SK-N-SH (cell line): ENCODE measurements at regions not wholly inside any gene's neighbourhood (a gene's known extent, or its start where the extent isn't known, plus 50 kb on each side); places are given as distances from the start of the nearest gene placed in this dataset.

Source experiments
- CTCF ChIA-PET: fragments of 300-600, 350-600 bp; formaldehyde crosslinking; extraction: SDS; loops from one replicate; lab custom pipeline; 2021; lab: Yijun Ruan, JAX
- POLR2A ChIA-PET: fragments of 350-600 bp; sonication (Branson Sonifier 250); formaldehyde crosslinking; extraction: SDS; loops from one replicate; lab custom pipeline; 2020; ENCODE audit warnings: antibody characterized with exemption, inconsistent platforms; lab: Yijun Ruan, JAX
- DNase-seq: peaks from one replicate; pipeline ENCODE4 v3.0.0; 2012
- H2AFZ ChIP-seq: fragments of 200-600 bp; sonication (generic); 2 replicates; pipeline ENCODE4 v1.8.1; 2016; ENCODE audit warnings: antibody characterized with exemption, mild to moderate bottlenecking, low read depth
- H3F3A ChIP-seq: fragments of 200-600 bp; sonication (generic); replicated peaks from 2 replicates; pipeline ENCODE3; 2016; ENCODE audit warnings: antibody characterized with exemption, mild to moderate bottlenecking; ENCODE audit not compliant: insufficient read depth
- H3K27ac ChIP-seq, 2 experiments: fragments of 200-500 bp in 1 of 2; fragments of 200-600 bp in 1 of 2; sonication (Bioruptor generic) in 1 of 2; sonication (generic), shearing (Covaris generic) in 1 of 2; 2 replicates each; pipeline versions ENCODE4 v1.5.1 to v1.6.1; 2014 to 2016; ENCODE audit warnings: low read depth in 2 of 2, inconsistent platforms in 1 of 2, low read length in 1 of 2, mild to moderate bottlenecking in 1 of 2, mixed read lengths in 1 of 2
- H3K27me3 ChIP-seq: fragments of 200-600 bp; sonication (generic), shearing (Covaris generic); 2 replicates; pipeline ENCODE4 v1.6.1; 2016; ENCODE audit warnings: mixed run types; ENCODE audit not compliant: insufficient read depth
- H3K36me3 ChIP-seq, 2 experiments: fragments of 200-500 bp in 1 of 2; fragments of 200-600 bp in 1 of 2; sonication (Bioruptor generic) in 1 of 2; sonication (generic) in 1 of 2; replicated peaks in 1 of 2; 2 replicates each; pipeline versions ENCODE3 to v1.5.1; 2014 to 2016; ENCODE audit warnings: low read length in 1 of 2, mild to moderate bottlenecking in 1 of 2; ENCODE audit not compliant: insufficient read depth in 2 of 2, control insufficient read depth in 1 of 2
- H3K4me1 ChIP-seq, 2 experiments: fragments of 200-500 bp in 1 of 2; fragments of 200-600 bp in 1 of 2; sonication (Bioruptor generic) in 1 of 2; sonication (generic), shearing (Covaris generic) in 1 of 2; 2 replicates each; pipeline versions ENCODE4 v1.5.1 to v1.6.1; 2014 to 2016; ENCODE audit warnings: low read depth in 1 of 2, low read length in 1 of 2, mixed run types in 1 of 2; ENCODE audit not compliant: insufficient read depth in 2 of 2, control insufficient read depth in 1 of 2
- H3K4me2 ChIP-seq: fragments of 200-600 bp; sonication (generic), shearing (Covaris generic); 2 replicates; pipeline ENCODE4 v1.6.1; 2017; ENCODE audit warnings: mixed run types
- H3K4me3 ChIP-seq, 2 experiments: fragments of 200-500 bp in 1 of 2; fragments of 200-600 bp in 1 of 2; sonication (Bioruptor generic) in 1 of 2; sonication (generic), shearing (Covaris generic) in 1 of 2; 2 replicates each; pipeline versions ENCODE4 v1.5.1 to v1.8.1; 2014 to 2016; ENCODE audit warnings: low read depth in 2 of 2, inconsistent platforms in 1 of 2, low read length in 1 of 2, mild to moderate bottlenecking in 1 of 2, mixed read lengths in 1 of 2, moderate library complexity in 1 of 2
- H3K79me2 ChIP-seq: fragments of 200-600 bp; sonication (generic); 2 replicates; pipeline ENCODE4 v1.8.1; 2017; ENCODE audit warnings: mild to moderate bottlenecking; ENCODE audit not compliant: insufficient read depth
- H3K9ac ChIP-seq: fragments of 200-600 bp; sonication (generic); 2 replicates; pipeline ENCODE4 v1.6.1; 2017; ENCODE audit warnings: mixed run types
- H3K9me2 ChIP-seq: fragments of 200-600 bp; sonication (generic); 2 replicates; pipeline ENCODE4 v1.6.1; 2017; ENCODE audit warnings: mixed run types
- H3K9me3 ChIP-seq: fragments of 200-600 bp; sonication (generic); 2 replicates; pipeline ENCODE4 v1.6.1; 2017; ENCODE audit warnings: mixed run types, mild to moderate bottlenecking, moderate library complexity
- H4K20me1 ChIP-seq: fragments of 200-600 bp; sonication (generic); 2 replicates; pipeline ENCODE4 v1.6.1; 2017; ENCODE audit warnings: mild to moderate bottlenecking, mixed run types; ENCODE audit not compliant: insufficient read depth
- ELF1 ChIP-seq: IDR thresholded peaks from 2 replicates; pipeline ENCODE4 v1.4.0; 2012
- FOSL2 ChIP-seq: IDR thresholded peaks from 2 replicates; pipeline ENCODE4 v1.4.0; 2012; ENCODE audit warnings: low read depth, mild to moderate bottlenecking, moderate library complexity, borderline replicate concordance
- FOXJ3 ChIP-seq: sonication (generic); formaldehyde crosslinking; IDR thresholded peaks from 2 replicates; pipeline ENCODE4 v1.5.1; 2020; ENCODE audit warnings: mild to moderate bottlenecking, missing genetic modification reagents
- GABPA ChIP-seq: IDR thresholded peaks from 2 replicates; pipeline ENCODE4 v1.4.0; 2012; ENCODE audit warnings: low read depth, mild to moderate bottlenecking
- JUND ChIP-seq: IDR thresholded peaks from 2 replicates; pipeline ENCODE4 v1.4.0; 2012
- NRF1 ChIP-seq: IDR thresholded peaks from 2 replicates; pipeline ENCODE4 v1.6.1; 2012; ENCODE audit warnings: low read depth, mild to moderate bottlenecking, low read length
- POLR2AphosphoS5 ChIP-seq: IDR thresholded peaks from 2 replicates; pipeline ENCODE4 v1.6.1; 2012; ENCODE audit warnings: low read depth, low read length
- RCOR1 ChIP-seq: fragments of 150-350 bp; IDR thresholded peaks from 2 replicates; pipeline ENCODE4 v1.6.1; 2017; ENCODE audit warnings: antibody characterized with exemption, low read length
- RFX5 ChIP-seq: IDR thresholded peaks from 2 replicates; pipeline ENCODE4 v1.6.1; 2012; ENCODE audit warnings: mild to moderate bottlenecking, improper control_type of control experiment, low read length
- RXRA ChIP-seq: IDR thresholded peaks from 2 replicates; pipeline ENCODE4 v1.4.0; 2012; ENCODE audit warnings: low read depth, mild to moderate bottlenecking, borderline replicate concordance
- SIN3A ChIP-seq: IDR thresholded peaks from 2 replicates; pipeline ENCODE4 v1.6.1; 2012; ENCODE audit warnings: low read depth, mild to moderate bottlenecking, low read length, moderate library complexity, borderline replicate concordance
- TEAD4 ChIP-seq: IDR thresholded peaks from 2 replicates; pipeline ENCODE4 v1.4.0; 2012; ENCODE audit warnings: mild to moderate bottlenecking, borderline replicate concordance; ENCODE audit not compliant: insufficient read depth
- whole genome bisulfite sequencing: methylation state at CpG from one replicate; pipeline ENCODE4 v1.1.6; 2017; ENCODE audit warnings: low lambda C conversion rate; 5-methylcytosine and 5-hydroxymethylcytosine counted together
- TF ChIP-seq, protein P1 (sequence below): IDR thresholded peaks from 2 replicates; pipeline ENCODE4 v1.6.1; 2012; ENCODE audit warnings: mild to moderate bottlenecking, low read depth, low read length, moderate library complexity
- TF ChIP-seq, protein P2 (sequence below): IDR thresholded peaks from 2 replicates; pipeline ENCODE4 v1.4.0; 2012; ENCODE audit warnings: low read depth, borderline replicate concordance
- TF ChIP-seq, protein P3 (sequence below): IDR thresholded peaks from 2 replicates; pipeline ENCODE4; 2012
- TF ChIP-seq, protein P4 (sequence below): fragments of 150-350 bp; IDR thresholded peaks from 2 replicates; pipeline ENCODE4 v1.6.1; 2016; ENCODE audit warnings: mild to moderate bottlenecking, low read depth, low read length
- TF ChIP-seq, protein P5 (sequence below): IDR thresholded peaks from 2 replicates; pipeline ENCODE4 v1.4.0; 2012; ENCODE audit warnings: low read depth, borderline replicate concordance

DNA sequence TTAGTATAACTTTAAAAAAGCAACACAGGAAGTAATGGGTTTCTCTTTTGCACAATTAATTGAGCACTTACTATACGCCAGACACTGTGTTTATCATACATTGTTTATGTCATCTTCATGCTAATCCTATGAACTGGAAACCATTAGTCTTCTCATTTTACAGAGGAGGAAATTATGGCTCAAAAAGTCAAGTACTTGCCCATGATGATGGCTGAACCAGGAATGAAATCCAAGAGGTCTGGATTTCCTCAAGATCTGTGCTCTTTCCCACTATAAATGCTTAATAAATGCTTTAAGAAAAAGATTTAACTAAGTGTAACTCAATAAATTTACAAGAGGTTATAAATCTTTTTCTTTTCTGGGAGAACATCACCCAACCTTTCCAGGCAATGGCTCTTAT is 303.7 kb upstream of the RRP15 start:
- Histone ChIP-seq H3K9ac (no peak overlapping the region), H2AFZ (no peak overlapping the region), H3F3A (no peaks in the 10 kb centered on the region), H3K27ac (no peak overlapping the region; a peak in 1 of 4 replicates), H3K9me2 (no peaks in the 10 kb centered on the region), H3K79me2 (no peaks in the 10 kb centered on the region), H4K20me1 (no peaks in the 10 kb centered on the region), H3K4me1 (peaks cover 0 to 2% of the 10 kb centered on the region in 2 experiments; a peak in 2 of 4 replicates), H3K36me3 (no peaks in the 10 kb centered on the region), H3K9me3 (no peaks in the 10 kb centered on the region), H3K4me2 (no peak overlapping the region), H3K27me3 (no peaks in the 10 kb centered on the region), H3K4me3 (no peak overlapping the region)
- ChIA-PET POLR2A (no interaction called here), CTCF (no interaction called here)
- no peak for DNase-seq
- 25% methylated on average over 1 of the region's 1 CpG for WGBS
- TF ChIP-seq FOSL2 (no peak), RCOR1 (no peak), NRF1 (no peak), JUND (no peak), FOXJ3 (no peak), ELF1 (no peak)
- TF ChIP-seq, protein P1, sequence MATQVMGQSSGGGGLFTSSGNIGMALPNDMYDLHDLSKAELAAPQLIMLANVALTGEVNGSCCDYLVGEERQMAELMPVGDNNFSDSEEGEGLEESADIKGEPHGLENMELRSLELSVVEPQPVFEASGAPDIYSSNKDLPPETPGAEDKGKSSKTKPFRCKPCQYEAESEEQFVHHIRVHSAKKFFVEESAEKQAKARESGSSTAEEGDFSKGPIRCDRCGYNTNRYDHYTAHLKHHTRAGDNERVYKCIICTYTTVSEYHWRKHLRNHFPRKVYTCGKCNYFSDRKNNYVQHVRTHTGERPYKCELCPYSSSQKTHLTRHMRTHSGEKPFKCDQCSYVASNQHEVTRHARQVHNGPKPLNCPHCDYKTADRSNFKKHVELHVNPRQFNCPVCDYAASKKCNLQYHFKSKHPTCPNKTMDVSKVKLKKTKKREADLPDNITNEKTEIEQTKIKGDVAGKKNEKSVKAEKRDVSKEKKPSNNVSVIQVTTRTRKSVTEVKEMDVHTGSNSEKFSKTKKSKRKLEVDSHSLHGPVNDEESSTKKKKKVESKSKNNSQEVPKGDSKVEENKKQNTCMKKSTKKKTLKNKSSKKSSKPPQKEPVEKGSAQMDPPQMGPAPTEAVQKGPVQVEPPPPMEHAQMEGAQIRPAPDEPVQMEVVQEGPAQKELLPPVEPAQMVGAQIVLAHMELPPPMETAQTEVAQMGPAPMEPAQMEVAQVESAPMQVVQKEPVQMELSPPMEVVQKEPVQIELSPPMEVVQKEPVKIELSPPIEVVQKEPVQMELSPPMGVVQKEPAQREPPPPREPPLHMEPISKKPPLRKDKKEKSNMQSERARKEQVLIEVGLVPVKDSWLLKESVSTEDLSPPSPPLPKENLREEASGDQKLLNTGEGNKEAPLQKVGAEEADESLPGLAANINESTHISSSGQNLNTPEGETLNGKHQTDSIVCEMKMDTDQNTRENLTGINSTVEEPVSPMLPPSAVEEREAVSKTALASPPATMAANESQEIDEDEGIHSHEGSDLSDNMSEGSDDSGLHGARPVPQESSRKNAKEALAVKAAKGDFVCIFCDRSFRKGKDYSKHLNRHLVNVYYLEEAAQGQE = no peak
- TF ChIP-seq, protein P2, sequence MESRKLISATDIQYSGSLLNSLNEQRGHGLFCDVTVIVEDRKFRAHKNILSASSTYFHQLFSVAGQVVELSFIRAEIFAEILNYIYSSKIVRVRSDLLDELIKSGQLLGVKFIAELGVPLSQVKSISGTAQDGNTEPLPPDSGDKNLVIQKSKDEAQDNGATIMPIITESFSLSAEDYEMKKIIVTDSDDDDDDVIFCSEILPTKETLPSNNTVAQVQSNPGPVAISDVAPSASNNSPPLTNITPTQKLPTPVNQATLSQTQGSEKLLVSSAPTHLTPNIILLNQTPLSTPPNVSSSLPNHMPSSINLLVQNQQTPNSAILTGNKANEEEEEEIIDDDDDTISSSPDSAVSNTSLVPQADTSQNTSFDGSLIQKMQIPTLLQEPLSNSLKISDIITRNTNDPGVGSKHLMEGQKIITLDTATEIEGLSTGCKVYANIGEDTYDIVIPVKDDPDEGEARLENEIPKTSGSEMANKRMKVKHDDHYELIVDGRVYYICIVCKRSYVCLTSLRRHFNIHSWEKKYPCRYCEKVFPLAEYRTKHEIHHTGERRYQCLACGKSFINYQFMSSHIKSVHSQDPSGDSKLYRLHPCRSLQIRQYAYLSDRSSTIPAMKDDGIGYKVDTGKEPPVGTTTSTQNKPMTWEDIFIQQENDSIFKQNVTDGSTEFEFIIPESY = no peak

DNA sequence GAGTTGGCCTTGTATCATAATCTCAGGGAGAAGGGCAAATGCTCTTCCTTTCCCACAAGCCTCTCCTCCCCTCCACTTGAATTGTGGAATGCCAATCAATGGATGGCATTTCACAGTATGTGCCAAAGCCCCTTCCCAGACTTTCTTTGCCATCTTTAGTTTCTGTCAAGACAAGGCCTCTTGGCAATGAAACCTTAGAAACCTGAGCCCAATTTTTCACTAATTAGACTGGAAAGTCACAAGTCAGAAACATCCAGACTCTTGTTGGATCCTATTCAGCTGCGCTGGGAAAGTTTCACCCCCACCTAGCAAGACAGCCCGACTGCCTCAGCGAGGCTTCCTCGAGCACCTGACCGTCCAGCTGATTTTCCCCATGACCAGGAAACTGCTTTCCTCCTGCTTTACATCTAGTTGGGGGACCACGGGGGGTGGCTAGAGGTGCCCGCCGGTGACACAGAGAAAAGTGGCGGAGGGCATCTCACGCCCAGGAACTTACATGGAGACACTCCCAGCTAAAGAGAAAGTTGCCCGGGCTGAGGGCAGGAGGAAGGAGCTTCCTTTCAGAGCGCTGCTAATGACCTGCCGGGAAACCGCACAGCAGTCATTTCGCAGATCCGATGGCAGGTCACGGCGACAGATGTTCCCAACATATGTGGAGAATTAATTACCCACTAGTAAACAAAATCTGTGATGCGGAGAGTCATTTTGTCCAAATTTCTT is 302.6 kb upstream of the RRP15 start:
- H3K4me3 ChIP-seq = no peak overlapping the region
- TF ChIP-seq JUND (no peak), FOXJ3 (no peak), RFX5 (no peak), POLR2AphosphoS5 (no peak), SIN3A (no peak), RXRA (no peak), GABPA (no peak), ELF1 (no peak), TEAD4 (no peak)
- TF ChIP-seq, protein P3, sequence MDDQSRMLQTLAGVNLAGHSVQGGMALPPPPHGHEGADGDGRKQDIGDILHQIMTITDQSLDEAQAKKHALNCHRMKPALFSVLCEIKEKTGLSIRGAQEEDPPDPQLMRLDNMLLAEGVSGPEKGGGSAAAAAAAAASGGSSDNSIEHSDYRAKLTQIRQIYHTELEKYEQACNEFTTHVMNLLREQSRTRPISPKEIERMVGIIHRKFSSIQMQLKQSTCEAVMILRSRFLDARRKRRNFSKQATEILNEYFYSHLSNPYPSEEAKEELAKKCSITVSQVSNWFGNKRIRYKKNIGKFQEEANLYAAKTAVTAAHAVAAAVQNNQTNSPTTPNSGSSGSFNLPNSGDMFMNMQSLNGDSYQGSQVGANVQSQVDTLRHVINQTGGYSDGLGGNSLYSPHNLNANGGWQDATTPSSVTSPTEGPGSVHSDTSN = no peak
- TF ChIP-seq, protein P4, sequence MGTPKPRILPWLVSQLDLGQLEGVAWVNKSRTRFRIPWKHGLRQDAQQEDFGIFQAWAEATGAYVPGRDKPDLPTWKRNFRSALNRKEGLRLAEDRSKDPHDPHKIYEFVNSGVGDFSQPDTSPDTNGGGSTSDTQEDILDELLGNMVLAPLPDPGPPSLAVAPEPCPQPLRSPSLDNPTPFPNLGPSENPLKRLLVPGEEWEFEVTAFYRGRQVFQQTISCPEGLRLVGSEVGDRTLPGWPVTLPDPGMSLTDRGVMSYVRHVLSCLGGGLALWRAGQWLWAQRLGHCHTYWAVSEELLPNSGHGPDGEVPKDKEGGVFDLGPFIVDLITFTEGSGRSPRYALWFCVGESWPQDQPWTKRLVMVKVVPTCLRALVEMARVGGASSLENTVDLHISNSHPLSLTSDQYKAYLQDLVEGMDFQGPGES = no peak
- TF ChIP-seq, protein P5, sequence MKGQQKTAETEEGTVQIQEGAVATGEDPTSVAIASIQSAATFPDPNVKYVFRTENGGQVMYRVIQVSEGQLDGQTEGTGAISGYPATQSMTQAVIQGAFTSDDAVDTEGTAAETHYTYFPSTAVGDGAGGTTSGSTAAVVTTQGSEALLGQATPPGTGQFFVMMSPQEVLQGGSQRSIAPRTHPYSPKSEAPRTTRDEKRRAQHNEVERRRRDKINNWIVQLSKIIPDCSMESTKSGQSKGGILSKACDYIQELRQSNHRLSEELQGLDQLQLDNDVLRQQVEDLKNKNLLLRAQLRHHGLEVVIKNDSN = no peak
- H3K9ac ChIP-seq = no peak overlapping the region
- H3K79me2 ChIP-seq = no peaks in the 10 kb centered on the region
- no peaks in the 10 kb centered on the region for H3K9me3 ChIP-seq
- WGBS = 79% methylated on average over 18 of the region's 19 CpGs
- ChIA-PET POLR2A (no interaction called here), CTCF (no interaction called here)
- H3K27me3 ChIP-seq = no peaks in the 10 kb centered on the region
- H3K4me2 ChIP-seq = no peak overlapping the region
- no peaks in the 10 kb centered on the region for H3F3A ChIP-seq
- no peaks in the 10 kb centered on the region for H3K36me3 ChIP-seq
- H3K4me1 ChIP-seq = peaks cover 0 to 2% of the 10 kb centered on the region in 2 experiments; a peak in 2 of 4 replicates
- no peaks in the 10 kb centered on the region for H3K9me2 ChIP-seq
- H4K20me1 ChIP-seq = no peaks in the 10 kb centered on the region
- peak overlapping the region in 1 of 2 experiments; percentile 22; a peak in 1 of 4 replicates for H3K27ac ChIP-seq
- H2AFZ ChIP-seq = no peak overlapping the region
- DNase-seq = no peak
